ENCODE measurements at regions not wholly inside any gene's neighbourhood (a gene's known extent, or its start where the extent isn't known, plus 50 kb on each side); places are given as distances from the start of the nearest gene placed in this dataset.

DNA sequence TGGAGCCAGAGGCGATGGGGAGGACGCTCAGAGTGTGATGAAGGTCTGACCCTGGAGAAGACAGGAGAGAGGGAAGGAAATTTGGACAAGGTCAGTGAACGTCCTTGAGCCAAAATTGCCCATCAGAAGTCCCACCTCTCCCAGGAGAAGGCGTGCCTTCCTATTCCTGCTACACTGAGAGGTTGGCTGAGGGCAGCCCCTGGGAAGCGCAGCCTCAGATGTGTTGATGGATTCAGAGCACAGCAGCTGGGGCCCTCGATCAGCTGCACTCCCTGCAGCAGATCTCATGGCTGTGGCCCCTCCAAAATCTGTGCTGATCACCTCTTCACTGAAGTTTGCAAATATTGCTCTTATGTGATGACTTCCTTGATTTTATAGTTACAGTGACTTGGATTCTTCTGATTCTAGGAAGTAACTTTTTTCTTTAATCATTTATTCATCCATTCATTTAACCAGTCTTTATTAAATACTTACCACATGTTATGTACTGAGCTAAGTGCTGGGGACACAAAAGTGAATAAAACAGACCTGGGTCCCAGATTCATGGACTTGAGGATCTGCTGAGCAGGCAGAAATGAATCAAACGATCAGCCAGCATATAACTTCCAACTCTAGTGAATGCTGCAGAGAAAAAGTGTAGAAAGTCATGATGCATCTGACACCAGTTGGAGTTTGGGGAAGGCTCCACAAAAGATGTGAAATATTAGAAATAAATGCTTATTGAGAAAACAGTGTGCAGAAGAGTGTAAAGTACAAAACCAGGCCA, 69.6 kb upstream of the ARMC2 start:
- DNase-seq (ENCODE audit: low read depth): no peak

DNA sequence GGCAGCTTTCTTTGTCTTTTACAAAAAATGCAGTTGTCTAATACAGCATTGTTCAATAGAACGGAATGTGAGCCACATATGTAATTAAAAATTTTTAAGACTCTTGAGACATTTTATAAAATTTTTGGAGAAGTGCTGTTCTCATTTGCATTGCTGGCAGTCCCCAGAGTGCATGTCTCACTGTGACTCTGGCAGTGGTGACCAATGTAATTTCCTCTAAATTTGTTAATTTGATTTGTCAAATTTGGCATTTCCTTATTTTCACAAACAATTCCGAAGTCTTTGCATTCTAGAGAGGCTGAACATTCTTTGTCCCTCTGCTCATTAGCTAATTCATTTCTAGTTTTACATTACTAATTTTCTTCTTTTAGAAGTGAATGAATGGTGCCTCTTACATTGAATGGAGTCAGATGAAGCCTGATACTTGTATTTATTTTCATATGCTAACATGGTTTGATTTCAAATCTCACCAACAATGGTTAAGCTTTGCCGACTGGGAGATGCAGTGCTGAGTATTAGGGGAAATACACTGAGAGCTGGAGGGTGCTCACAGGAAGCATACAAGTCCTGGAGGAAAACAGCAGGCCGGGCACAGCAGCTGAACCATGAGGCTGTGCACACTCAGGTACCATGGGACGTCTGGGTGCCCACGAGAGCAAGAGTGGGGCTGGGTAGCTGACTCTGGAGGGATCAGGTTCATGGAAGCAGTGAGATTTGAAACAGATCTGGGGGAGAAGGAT, 68.5 kb upstream of the ARMC2 start:
- no peak for DNase-seq (ENCODE audit: low read depth)

- DNase-seq (ENCODE audit: low read depth): no peak
Measured at GRCh38 chr6:108780784-108781183, 67.4 kb upstream of the ARMC2 start.

GRCh38 chr6:108781419-108782100, 66.7 kb upstream of the ARMC2 start:
- DNase-seq (ENCODE audit: low read depth): no peak

DNA sequence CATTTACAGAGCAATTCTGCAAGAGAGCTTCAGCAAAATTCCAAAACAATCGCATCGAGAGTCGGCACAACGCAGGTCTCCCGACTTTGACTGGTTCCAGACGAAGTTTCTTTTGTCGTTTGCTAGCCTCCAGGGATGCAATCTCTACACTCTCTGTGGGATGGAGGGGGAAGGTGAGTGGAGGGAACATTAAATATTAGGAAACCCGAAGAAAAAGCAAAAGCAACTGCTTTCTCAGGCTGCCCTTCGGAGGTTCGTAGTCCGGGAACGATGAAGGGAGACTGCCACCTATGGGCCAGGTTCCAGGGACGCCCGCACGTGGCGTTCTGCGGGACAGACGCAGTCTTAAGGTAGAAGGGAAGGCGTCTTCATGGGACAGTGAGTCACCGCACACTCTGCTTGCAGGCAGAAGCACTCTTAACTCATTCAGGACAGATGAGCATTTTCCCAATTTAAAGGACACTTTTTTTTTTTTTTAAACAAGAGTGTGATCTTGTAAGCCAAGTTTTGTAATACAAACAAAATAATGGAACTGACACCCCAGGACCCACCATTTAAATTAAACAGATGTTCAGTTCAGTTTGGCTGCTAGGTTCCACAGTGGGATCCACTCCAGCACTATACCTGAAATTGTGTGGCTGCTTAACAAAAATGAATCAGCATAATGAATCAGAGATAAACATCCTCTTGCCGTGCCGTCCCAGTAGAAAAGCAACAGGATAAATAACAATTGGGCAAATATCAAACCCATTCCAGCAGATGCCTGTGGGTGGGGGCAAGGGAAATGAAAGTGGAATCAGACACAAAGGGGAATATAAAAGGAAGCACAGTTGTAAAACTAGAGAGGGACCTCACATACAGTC, 65.8 kb upstream of the ARMC2 start:
- peak; percentile 38 for DNase-seq (ENCODE audit: low read depth)

DNA sequence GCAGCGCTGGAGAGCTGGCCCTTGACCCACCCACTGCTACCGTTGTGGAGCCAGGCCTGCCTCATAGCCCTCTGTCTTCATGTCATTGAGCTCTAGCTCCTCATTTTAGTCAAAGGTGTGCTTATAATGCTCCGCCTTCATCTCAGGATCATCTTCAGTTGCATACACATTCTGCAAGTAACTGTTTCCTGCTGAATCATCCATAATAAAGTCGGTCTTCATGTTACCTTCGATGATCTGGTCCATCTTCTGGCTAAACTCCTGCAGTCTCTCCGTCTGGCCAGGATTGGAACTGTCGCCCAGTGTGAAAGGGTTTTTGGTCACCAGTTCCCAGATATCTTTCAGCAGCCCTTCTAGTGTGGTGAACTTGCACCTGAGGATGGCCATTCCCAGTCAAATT, 62.6 kb upstream of the ARMC2 start:
- DNase-seq (ENCODE audit: low read depth): no peak

- DNase-seq (ENCODE audit: low read depth): no peak
Measured at GRCh38 chr6:108788416-108788815, 59.8 kb upstream of the ARMC2 start.

DNA sequence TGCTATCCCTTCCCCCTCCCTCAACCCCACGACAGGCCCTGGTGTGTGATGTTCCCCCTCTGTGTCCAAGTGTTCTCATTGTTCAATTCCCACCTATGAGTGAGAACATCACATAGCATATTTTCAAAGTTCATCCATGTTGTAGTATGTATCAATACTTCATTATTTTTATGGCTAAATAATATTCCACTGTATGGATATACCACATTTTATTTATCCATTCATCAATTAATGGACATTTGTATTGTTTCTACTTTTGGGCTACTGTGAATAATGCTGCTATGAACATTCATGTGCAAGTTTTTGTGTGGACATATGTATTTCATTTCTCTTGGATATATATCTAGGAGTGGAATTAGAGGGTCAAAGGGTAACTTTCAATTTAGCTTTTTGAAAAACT, 58.7 kb upstream of the ARMC2 start:
- DNase-seq (ENCODE audit: low read depth): no peak

DNA sequence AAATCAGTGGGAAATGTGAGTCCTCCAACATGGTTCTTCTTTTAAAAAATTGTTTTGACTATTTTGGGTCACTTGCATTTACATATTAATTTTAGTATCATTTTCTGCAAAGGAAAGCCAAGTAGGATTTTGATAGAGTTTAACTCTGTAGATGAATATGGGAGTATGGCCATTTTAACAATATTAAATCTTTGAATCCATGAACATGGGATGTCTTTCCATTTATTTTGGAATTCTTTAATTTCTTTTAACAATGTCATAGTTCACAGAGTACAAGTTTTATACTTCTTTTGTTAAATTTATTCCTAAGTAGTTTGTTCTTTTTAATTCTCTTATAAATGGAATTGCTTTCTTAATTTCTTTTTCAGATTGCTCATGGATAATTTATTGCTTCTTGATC, 56.5 kb upstream of the ARMC2 start:
- no peak for DNase-seq (ENCODE audit: low read depth)

- no peak for DNase-seq (ENCODE audit: low read depth)
Measured at GRCh38 chr6:108793516-108794251, 54.5 kb upstream of the ARMC2 start.

GRCh38 chr6:108795122-108795521, 53.1 kb upstream of the ARMC2 start:
- no peak for DNase-seq (ENCODE audit: low read depth)

- no peak for DNase-seq (ENCODE audit: low read depth)
Measured at GRCh38 chr6:108795814-108796213, 52.4 kb upstream of the ARMC2 start.

DNA sequence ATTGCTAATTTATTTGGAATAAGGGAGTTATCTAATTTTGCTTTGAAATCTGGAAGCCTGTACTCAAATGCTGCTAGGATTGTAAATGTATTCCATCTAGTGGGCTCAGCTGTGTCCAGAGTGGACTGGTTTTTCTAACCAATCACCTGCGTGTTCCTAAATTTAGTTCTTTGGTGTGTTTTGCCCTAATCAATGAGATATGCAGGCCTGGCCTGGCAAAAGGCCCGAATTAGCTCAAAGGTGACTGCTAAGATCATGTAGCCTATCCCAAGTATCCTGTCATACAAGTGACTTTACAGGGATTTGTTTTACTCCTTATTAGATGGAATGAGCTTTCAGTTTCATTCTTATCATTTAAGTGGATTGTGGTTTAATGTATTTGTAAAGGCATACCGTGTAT, 51.3 kb upstream of the ARMC2 start:
- DNase-seq (ENCODE audit: low read depth): no peak

- DNase-seq (ENCODE audit: low read depth): no peak
Measured at GRCh38 chr6:108797951-108798669, 50.1 kb upstream of the ARMC2 start.
